HepG2 (cell line): ENCODE measurements at regions not wholly inside any gene's neighbourhood (a gene's known extent, or its start where the extent isn't known, plus 50 kb on each side); places are given as distances from the start of the nearest gene placed in this dataset.

Experiments
- ATAC-seq: fragments of 200-7000 bp; cut with Tn5 transposase; 3 replicates; pipeline ENCODE4 v1.9.1; 2020; ENCODE audit warnings: mild to moderate bottlenecking, moderate library complexity
- BruUV-seq: library from RNA; stranded (reverse); fragments of 400-500 nt; replicated peaks from 2 replicates; lab custom pipeline; 2021; lab: Mats Ljungman, UMichigan
- CTCF ChIA-PET: fragments of 300-600 bp; formaldehyde crosslinking; extraction: SDS; loops from one replicate; lab custom pipeline; 2021; ENCODE audit warnings: low total read pairs, inconsistent platforms, low intra/inter-chr PET ratio; lab: Yijun Ruan, JAX
- POLR2A ChIA-PET: fragments of 350-600 bp; sonication (Branson Sonifier 250); formaldehyde crosslinking; loops from one replicate; lab custom pipeline; 2020; ENCODE audit warnings: antibody characterized with exemption, inconsistent platforms; lab: Yijun Ruan, JAX
- DNase-seq: peaks from one replicate; pipeline ENCODE4 v3.0.0-alpha.2; 2015; ENCODE audit warnings: low spot score
- FAIRE-seq: peaks from 3 replicates; lab custom pipeline; 2011; peaks lifted over from hg19 to GRCh38; lab: Jason Lieb, UNC
- H2AFZ ChIP-seq: one replicate; pipeline ENCODE4 v1.6.1; 2011; ENCODE audit warnings: low read length, inconsistent platforms
- H3K27ac ChIP-seq: fragments of 300-600 bp; 3 replicates; pipeline ENCODE4 v1.8.0; 2011; ENCODE audit warnings: mixed run types, mild to moderate bottlenecking, mixed read lengths, low read length, inconsistent platforms; ENCODE audit not compliant: insufficient read depth; ENCODE audit errors: extremely low read length
- H3K27me3 ChIP-seq, 2 experiments: fragments of 200-600 bp in 1 of 2; 2 replicates in 1 of 2; 3 replicates in 1 of 2; pipeline versions ENCODE4 v1.6.0 to v1.8.0; 2011; ENCODE audit warnings: low read length in 2 of 2, mild to moderate bottlenecking in 2 of 2, moderate library complexity in 2 of 2, inconsistent platforms in 1 of 2; ENCODE audit not compliant: insufficient read depth in 2 of 2, control insufficient read depth in 1 of 2
- H3K36me3 ChIP-seq, 2 experiments: fragments of 200-600 bp in 1 of 2; replicated peaks in 1 of 2; 2 replicates in 1 of 2; 3 replicates in 1 of 2; pipeline versions ENCODE4 v1.5.1 to v1.8.0; 2011; ENCODE audit warnings: low read length in 2 of 2, inconsistent platforms in 1 of 2; ENCODE audit not compliant: insufficient read depth in 2 of 2, control insufficient read depth in 1 of 2
- H3K4me1 ChIP-seq: 2 replicates; pipeline ENCODE4 v1.5.1; 2012; ENCODE audit warnings: low read length, inconsistent platforms; ENCODE audit not compliant: insufficient read depth
- H3K4me2 ChIP-seq: 2 replicates; pipeline ENCODE4 v1.6.0; 2011; ENCODE audit warnings: low read depth, low read length, inconsistent platforms
- H3K4me3 ChIP-seq, 3 experiments: fragments of 200-600 bp in 1 of 3; sonication (generic), shearing (Covaris generic) in 1 of 3; replicated peaks in 1 of 3; 2 replicates each; pipeline ENCODE4 v1.5.1; 2011 to 2016; ENCODE audit warnings: low read length in 3 of 3, inconsistent platforms in 2 of 3, low read depth in 2 of 3, mild to moderate bottlenecking in 2 of 3, control low read depth in 1 of 3, mixed read lengths in 1 of 3; ENCODE audit not compliant: insufficient read depth in 1 of 3
- H3K79me2 ChIP-seq: one replicate; pipeline ENCODE4 v1.6.1; 2011; ENCODE audit warnings: low read length, inconsistent platforms; ENCODE audit not compliant: insufficient read depth
- H3K9ac ChIP-seq: 2 replicates; pipeline ENCODE4 v1.6.0; 2011; ENCODE audit warnings: mild to moderate bottlenecking, low read depth, low read length, inconsistent platforms; ENCODE audit not compliant: insufficient read depth
- H3K9me3 ChIP-seq: 2 replicates; pipeline ENCODE4 v1.5.1; 2012; ENCODE audit warnings: mild to moderate bottlenecking, low read length
- H4K20me1 ChIP-seq: 2 replicates; pipeline ENCODE4 v1.6.0; 2011; ENCODE audit warnings: inconsistent platforms, mild to moderate bottlenecking, low read length, moderate library complexity; ENCODE audit not compliant: insufficient read depth
- CREM ChIP-seq, 2 experiments: sonication (generic) in 1 of 2; formaldehyde crosslinking in 1 of 2; IDR thresholded peaks; 2 replicates each; pipeline versions ENCODE4 v1.4.0 to v1.6.1; 2016 to 2020; ENCODE audit warnings: antibody characterized with exemption in 1 of 2, mild to moderate bottlenecking in 1 of 2, missing genetic modification reagents in 1 of 2
- KDM5A ChIP-seq: fragments of 200-600 bp; sonication (generic); IDR thresholded peaks from 2 replicates; pipeline ENCODE4 v1.7.0; 2018; ENCODE audit warnings: antibody characterized with exemption, mild to moderate bottlenecking, low read length, borderline replicate concordance
- SALL1 ChIP-seq: sonication (generic); formaldehyde crosslinking; IDR thresholded peaks from 2 replicates; pipeline ENCODE4 v1.8.0; 2022; ENCODE audit warnings: mild to moderate bottlenecking, missing genetic modification reagents
- SYNCRIP ChIP-seq: fragments of 200-400 bp; formaldehyde crosslinking; IDR thresholded peaks from 2 replicates; pipeline ENCODE4 v1.6.1; 2018; ENCODE audit warnings: mild to moderate bottlenecking, low read depth, low read length; ENCODE audit not compliant: insufficient read depth
- ZBTB20 ChIP-seq: sonication (generic); formaldehyde crosslinking; IDR thresholded peaks from 2 replicates; pipeline ENCODE4 v1.8.1; 2023; ENCODE audit warnings: missing genetic modification reagents, low read depth, mild to moderate bottlenecking, borderline replicate concordance
- ZKSCAN8 ChIP-seq: IDR thresholded peaks from 2 replicates; pipeline ENCODE4 v1.6.1; 2016; ENCODE audit warnings: borderline replicate concordance, missing genetic modification reagents, missing compliant biosample characterization
- ZMYM2 ChIP-seq: sonication (generic); formaldehyde crosslinking; IDR thresholded peaks from 2 replicates; pipeline ENCODE4 v1.8.0; 2022; ENCODE audit warnings: mild to moderate bottlenecking, missing genetic modification reagents
- ZNF317 ChIP-seq: sonication (generic); formaldehyde crosslinking; IDR thresholded peaks from 2 replicates; pipeline ENCODE4 v1.5.0; 2020; ENCODE audit warnings: mild to moderate bottlenecking, missing genetic modification reagents
- ZNF589 ChIP-seq: sonication (generic); formaldehyde crosslinking; conservative IDR thresholded peaks from 2 replicates; pipeline ENCODE4 v1.8.0; 2022; ENCODE audit warnings: mild to moderate bottlenecking, moderate library complexity, missing genetic modification reagents
- ZNF703 ChIP-seq: sonication (generic); formaldehyde crosslinking; IDR thresholded peaks from 2 replicates; pipeline ENCODE4 v1.5.1; 2020; ENCODE audit warnings: missing genetic modification reagents, mild to moderate bottlenecking, moderate library complexity, borderline replicate concordance
- WGBS: methylation state at CpG from one replicate; pipeline ENCODE4 v1.1.6; 2017; ENCODE audit warnings: low lambda C conversion rate; 5-methylcytosine and 5-hydroxymethylcytosine counted together
- in situ Hi-C: cut with HindIII; loops from 2 replicates; pipeline ENCODE4 v1.10.0; 2017; ENCODE audit warnings: low pct_unique_long_range_greater_than_20kb; ENCODE audit not compliant: extremely low pct_ligation_motif_present
- intact Hi-C: fragments of 100-400 bp; cut with micrococcal nuclease; formaldehyde crosslinking; loops from one replicate; pipeline ENCODE4 v1.10.0; 2022; ENCODE audit not compliant: unreplicated experiment
- TF ChIP-seq, protein P1 (sequence below): fragments of 450-650 bp; IDR thresholded peaks from 2 replicates; pipeline ENCODE4 v1.6.1; 2016
- TF ChIP-seq, protein P2 (sequence below): sonication (generic); formaldehyde crosslinking; IDR thresholded peaks from 2 replicates; pipeline ENCODE4 v1.5.0; 2020; ENCODE audit warnings: missing genetic modification reagents
- TF ChIP-seq, protein P3 (sequence below): sonication (generic); formaldehyde crosslinking; IDR thresholded peaks from 2 replicates; pipeline ENCODE4 v1.5.1; 2020; ENCODE audit warnings: mild to moderate bottlenecking, missing genetic modification reagents

DNA sequence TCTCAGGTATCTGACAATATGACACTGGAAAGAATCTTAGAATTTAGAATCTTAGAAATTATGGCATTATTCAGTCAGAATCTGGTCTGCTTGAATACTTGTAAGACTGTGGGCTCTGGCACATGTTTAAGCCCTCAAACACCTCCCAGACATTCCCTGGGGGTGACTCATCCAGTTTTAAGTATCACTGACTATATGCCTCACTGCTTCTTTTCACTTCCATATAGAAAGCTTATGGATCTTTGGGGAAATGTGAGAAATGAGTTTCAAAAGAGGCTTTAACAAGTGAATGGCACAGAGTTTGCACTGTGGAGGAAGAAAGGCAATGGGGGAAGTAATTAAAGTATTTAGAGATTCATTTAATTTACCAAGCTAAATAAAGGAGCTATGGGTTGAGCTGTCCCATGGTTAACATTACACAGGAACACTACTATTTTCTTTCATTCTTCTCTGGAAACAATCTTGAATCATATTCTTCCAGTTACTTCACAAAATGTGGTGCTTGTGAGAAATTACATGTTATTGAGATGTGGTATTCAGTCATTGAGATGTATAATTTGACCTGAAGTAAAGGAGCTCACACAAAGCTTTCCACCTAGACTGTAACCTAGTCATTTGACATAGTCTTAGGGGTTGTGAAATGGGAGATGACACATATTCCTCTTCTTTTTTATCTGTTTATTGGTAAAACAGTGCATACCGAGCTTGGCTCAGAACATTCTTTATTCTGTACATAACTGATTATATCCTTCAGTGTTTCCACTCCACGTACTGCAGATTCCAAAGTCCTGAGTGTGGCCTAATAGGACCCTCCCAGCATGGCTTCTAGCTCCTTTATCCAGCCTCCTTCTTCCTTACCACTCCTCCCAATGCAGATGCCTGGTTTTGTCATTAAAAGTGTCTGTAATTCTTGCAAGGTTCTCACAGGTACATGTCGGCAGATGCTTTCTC is 544.6 kb upstream of the NECTIN3 start:
- FAIRE-seq (no peak), ATAC-seq (no peak), DNase-seq (no peak)
- Histone ChIP-seq H3K4me1 (no peaks in the 10 kb centered on the region), H3K27me3 (no peaks in the 10 kb centered on the region), H3K4me2 (no peak overlapping the region), H3K4me3 (no peak overlapping the region), H3K36me3 (no peaks in the 10 kb centered on the region), H3K9me3 (no peaks in the 10 kb centered on the region), H4K20me1 (no peaks in the 10 kb centered on the region), H3K9ac (no peak overlapping the region), H3K79me2 (no peaks in the 10 kb centered on the region), H2AFZ (no peak overlapping the region), H3K27ac (no peak overlapping the region)
- POLR2A ChIA-PET, result no interaction called here
- TF ChIP-seq, protein P1, sequence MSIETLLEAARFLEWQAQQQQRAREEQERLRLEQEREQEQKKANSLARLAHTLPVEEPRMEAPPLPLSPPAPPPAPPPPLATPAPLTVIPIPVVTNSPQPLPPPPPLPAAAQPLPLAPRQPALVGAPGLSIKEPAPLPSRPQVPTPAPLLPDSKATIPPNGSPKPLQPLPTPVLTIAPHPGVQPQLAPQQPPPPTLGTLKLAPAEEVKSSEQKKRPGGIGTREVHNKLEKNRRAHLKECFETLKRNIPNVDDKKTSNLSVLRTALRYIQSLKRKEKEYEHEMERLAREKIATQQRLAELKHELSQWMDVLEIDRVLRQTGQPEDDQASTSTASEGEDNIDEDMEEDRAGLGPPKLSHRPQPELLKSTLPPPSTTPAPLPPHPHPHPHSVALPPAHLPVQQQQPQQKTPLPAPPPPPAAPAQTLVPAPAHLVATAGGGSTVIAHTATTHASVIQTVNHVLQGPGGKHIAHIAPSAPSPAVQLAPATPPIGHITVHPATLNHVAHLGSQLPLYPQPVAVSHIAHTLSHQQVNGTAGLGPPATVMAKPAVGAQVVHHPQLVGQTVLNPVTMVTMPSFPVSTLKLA, result no peak
- TF ChIP-seq CREM (IDR thresholded peaks at IDR 0.05) (no peak), CREM (CRISPR knock-in tag; IDR thresholded peaks at IDR 0.05) (no peak), ZBTB20 (CRISPR knock-in tag) (no peak), ZKSCAN8 (CRISPR knock-in tag) (no peak), ZNF703 (CRISPR knock-in tag) (no peak), ZNF589 (CRISPR knock-in tag) (no peak), ZMYM2 (CRISPR knock-in tag) (no peak), SALL1 (CRISPR knock-in tag) (no peak), KDM5A (no peak), ZNF317 (CRISPR knock-in tag) (no peak), SYNCRIP (no peak)
- TF ChIP-seq, protein P2, sequence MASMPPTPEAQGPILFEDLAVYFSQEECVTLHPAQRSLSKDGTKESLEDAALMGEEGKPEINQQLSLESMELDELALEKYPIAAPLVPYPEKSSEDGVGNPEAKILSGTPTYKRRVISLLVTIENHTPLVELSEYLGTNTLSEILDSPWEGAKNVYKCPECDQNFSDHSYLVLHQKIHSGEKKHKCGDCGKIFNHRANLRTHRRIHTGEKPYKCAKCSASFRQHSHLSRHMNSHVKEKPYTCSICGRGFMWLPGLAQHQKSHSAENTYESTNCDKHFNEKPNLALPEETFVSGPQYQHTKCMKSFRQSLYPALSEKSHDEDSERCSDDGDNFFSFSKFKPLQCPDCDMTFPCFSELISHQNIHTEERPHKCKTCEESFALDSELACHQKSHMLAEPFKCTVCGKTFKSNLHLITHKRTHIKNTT (CRISPR knock-in tag), result no peak
- TF ChIP-seq, protein P3, sequence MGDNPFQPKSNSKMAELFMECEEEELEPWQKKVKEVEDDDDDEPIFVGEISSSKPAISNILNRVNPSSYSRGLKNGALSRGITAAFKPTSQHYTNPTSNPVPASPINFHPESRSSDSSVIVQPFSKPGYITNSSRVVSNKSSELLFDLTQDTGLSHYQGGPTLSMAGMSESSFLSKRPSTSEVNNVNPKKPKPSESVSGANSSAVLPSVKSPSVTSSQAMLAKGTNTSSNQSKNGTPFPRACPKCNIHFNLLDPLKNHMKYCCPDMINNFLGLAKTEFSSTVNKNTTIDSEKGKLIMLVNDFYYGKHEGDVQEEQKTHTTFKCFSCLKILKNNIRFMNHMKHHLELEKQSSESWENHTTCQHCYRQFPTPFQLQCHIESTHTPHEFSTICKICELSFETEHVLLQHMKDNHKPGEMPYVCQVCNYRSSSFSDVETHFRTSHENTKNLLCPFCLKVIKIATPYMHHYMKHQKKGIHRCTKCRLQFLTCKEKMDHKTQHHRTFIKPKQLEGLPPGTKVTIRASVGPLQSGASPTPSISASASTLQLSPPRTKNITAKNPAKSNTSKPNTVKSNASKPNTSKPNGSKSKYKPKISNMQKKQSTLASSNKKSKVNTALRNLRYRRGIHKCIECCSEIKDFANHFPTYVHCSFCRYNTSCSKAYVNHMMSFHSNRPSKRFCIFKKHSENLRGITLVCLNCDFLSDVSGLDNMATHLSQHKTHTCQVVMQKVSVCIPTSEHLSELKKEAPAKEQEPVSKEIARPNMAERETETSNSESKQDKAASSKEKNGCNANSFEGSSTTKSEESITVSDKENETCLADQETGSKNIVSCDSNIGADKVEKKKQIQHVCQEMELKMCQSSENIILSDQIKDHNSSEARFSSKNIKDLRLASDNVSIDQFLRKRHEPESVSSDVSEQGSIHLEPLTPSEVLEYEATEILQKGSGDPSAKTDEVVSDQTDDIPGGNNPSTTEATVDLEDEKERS (CRISPR knock-in tag), result no peak
- no TSS peak for BruUV-seq
- 2% methylated on average over 3 of the region's 3 CpGs for WGBS
- intact Hi-C loops (no loop called here), in situ Hi-C loops (no loop called here)
- CTCF ChIA-PET, result no interaction called here
